Prostate gland (tissue), 2 donors: ENCODE measurements at regions not wholly inside any gene's neighbourhood (a gene's known extent, or its start where the extent isn't known, plus 50 kb on each side); places are given as distances from the start of the nearest gene placed in this dataset.

Experiments used
- POLR2A ChIP-seq: fragments of 450-650 bp; IDR thresholded peaks from one replicate; pipeline ENCODE4 v1.6.1; 2016; ENCODE audit warnings: antibody characterized with exemption, mild to moderate bottlenecking
- TF ChIP-seq, protein P1 (sequence below), 4 experiments: fragments of 200-600 bp in 2 of 4; fragments of 450-650 bp in 2 of 4; sonication (generic) in 2 of 4; IDR thresholded peaks; 1 replicate in 3 of 4; 2 replicates in 1 of 4; pipeline ENCODE4 v1.5.1; 2016 to 2019; ENCODE audit warnings: antibody characterized with exemption in 4 of 4, mild to moderate bottlenecking in 2 of 4, moderate library complexity in 2 of 4

DNA sequence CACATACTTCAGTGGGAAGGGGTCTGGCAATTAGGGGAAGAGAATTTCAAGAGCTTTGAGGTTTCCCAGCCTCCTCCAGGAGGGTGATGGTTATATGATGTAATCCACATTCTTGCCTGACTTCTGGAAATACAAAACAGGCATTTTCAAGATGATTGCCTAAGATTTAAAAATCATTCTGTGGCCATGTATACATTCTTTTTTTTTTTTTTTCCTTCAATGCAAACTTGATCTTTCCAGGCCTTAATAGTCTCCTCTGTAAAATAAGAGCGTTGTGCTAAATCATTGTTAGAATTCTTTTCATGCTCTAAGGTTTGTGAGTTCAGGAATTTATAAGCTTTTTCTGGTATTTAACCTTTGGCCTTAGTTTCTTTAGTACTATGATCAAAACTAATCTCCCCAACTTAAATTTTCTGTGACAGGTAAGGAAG lies 192.3 kb upstream of the HMCN1 start:
- TF ChIP-seq, protein P1, sequence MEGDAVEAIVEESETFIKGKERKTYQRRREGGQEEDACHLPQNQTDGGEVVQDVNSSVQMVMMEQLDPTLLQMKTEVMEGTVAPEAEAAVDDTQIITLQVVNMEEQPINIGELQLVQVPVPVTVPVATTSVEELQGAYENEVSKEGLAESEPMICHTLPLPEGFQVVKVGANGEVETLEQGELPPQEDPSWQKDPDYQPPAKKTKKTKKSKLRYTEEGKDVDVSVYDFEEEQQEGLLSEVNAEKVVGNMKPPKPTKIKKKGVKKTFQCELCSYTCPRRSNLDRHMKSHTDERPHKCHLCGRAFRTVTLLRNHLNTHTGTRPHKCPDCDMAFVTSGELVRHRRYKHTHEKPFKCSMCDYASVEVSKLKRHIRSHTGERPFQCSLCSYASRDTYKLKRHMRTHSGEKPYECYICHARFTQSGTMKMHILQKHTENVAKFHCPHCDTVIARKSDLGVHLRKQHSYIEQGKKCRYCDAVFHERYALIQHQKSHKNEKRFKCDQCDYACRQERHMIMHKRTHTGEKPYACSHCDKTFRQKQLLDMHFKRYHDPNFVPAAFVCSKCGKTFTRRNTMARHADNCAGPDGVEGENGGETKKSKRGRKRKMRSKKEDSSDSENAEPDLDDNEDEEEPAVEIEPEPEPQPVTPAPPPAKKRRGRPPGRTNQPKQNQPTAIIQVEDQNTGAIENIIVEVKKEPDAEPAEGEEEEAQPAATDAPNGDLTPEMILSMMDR (IDR thresholded peaks at IDR 0.05), result no peak
- no peak for TF ChIP-seq POLR2A
